GM13976 (cell line): ENCODE measurements at regions not wholly inside any gene's neighbourhood (a gene's known extent, or its start where the extent isn't known, plus 50 kb on each side); places are given as distances from the start of the nearest gene placed in this dataset.

Experiments used
- DNase-seq: peaks from one replicate; pipeline ENCODE4 v3.0.0; 2012; ENCODE audit warnings: low spot score
- CTCF ChIP-seq: IDR thresholded peaks from 2 replicates; pipeline ENCODE4 v1.5.1; 2012; ENCODE audit warnings: borderline replicate concordance, mild to moderate bottlenecking; ENCODE audit not compliant: insufficient read depth; ENCODE audit errors: extremely low read depth, missing control alignments, control extremely low read depth
- in situ Hi-C: fragments of 300-500 bp; cut with MboI; formaldehyde crosslinking; loops from one replicate; pipeline ENCODE4 v1.12.0; 2022; ENCODE audit warnings: low sequenced_read_pairs, mixed read lengths, inconsistent platforms; ENCODE audit not compliant: unreplicated experiment

GRCh38 chr2:23306401-23306800, 78.6 kb upstream of the KLHL29 start:
- in situ Hi-C loops: no loop called here
- no peak for TF ChIP-seq CTCF
- no peak for DNase-seq

- no peak for DNase-seq
- no peak for TF ChIP-seq CTCF
- in situ Hi-C loops: no loop called here
Measured at GRCh38 chr2:23311186-23311585, 73.8 kb upstream of the KLHL29 start.

GRCh38 chr2:23312996-23313606, 71.9 kb upstream of the KLHL29 start:
- peak; percentile 68 for DNase-seq
- in situ Hi-C loops: no loop called here
- peak; percentile 58 for TF ChIP-seq CTCF

- no peak for TF ChIP-seq CTCF
- in situ Hi-C loops: no loop called here
- DNase-seq: no peak
Measured at GRCh38 chr2:23314687-23315086, 70.3 kb upstream of the KLHL29 start.

GRCh38 chr2:23320058-23320457, 64.9 kb upstream of the KLHL29 start:
- no peak for DNase-seq
- in situ Hi-C loops: no loop called here
- TF ChIP-seq CTCF: no peak

- DNase-seq: no peak
- in situ Hi-C loops: no loop called here
- TF ChIP-seq CTCF: no peak
Measured at GRCh38 chr2:23321751-23322150, 63.2 kb upstream of the KLHL29 start.
